RWPE2 (cell line): ENCODE measurements at regions not wholly inside any gene's neighbourhood (a gene's known extent, or its start where the extent isn't known, plus 50 kb on each side); places are given as distances from the start of the nearest gene placed in this dataset.
"Not testable (repeated sequence)": the region's sequence is repeated elsewhere in the genome, so short reads cannot be mapped to it uniquely, and the experiment has no call there.

Experiments used
- ATAC-seq: fragments of 200-7000 bp; cut with Tn5 transposase; 3 replicates; pipeline ENCODE4 v1.9.1; 2021; ENCODE audit warnings: low read depth
- DNase-seq: peaks from one replicate; pipeline ENCODE4 v3.0.0-alpha.2; 2020; ENCODE audit warnings: low spot score
- H3K27ac ChIP-seq: fragments of 450-650 bp; 2 replicates; pipeline ENCODE4 v1.5.1; 2017; ENCODE audit warnings: mild to moderate bottlenecking; ENCODE audit not compliant: poor library complexity, severe bottlenecking
- H3K27me3 ChIP-seq: fragments of 250-450 bp; sonication (Bioruptor Pico); 2 replicates; pipeline ENCODE4 v1.5.1; 2021; ENCODE audit warnings: mild to moderate bottlenecking, moderate library complexity; ENCODE audit not compliant: insufficient read depth, poor library complexity, severe bottlenecking
- H3K36me3 ChIP-seq: fragments of 250-450 bp; sonication (Bioruptor Pico); 2 replicates; pipeline ENCODE4 v1.5.1; 2020; ENCODE audit warnings: low read depth, mild to moderate bottlenecking, moderate library complexity
- H3K4me1 ChIP-seq: fragments of 250-450 bp; sonication (Bioruptor Pico); 2 replicates; pipeline ENCODE4 v1.5.1; 2021; ENCODE audit warnings: mild to moderate bottlenecking, moderate library complexity; ENCODE audit not compliant: insufficient read depth, poor library complexity, severe bottlenecking
- H3K4me3 ChIP-seq: fragments of 250-450 bp; sonication (Bioruptor Pico); 2 replicates; pipeline ENCODE4 v1.5.1; 2021; ENCODE audit warnings: mild to moderate bottlenecking, moderate library complexity; ENCODE audit not compliant: severe bottlenecking
- H3K9me3 ChIP-seq: fragments of 250-450 bp; sonication (Bioruptor Pico); 2 replicates; pipeline ENCODE4 v1.5.1; 2021; ENCODE audit warnings: mild to moderate bottlenecking, moderate library complexity; ENCODE audit not compliant: severe bottlenecking
- TF ChIP-seq, protein P1 (sequence below): fragments of 450-650 bp; IDR thresholded peaks from one replicate; pipeline ENCODE4 v1.5.1; 2017; ENCODE audit warnings: mild to moderate bottlenecking, moderate library complexity; ENCODE audit not compliant: poor library complexity, severe bottlenecking

- Histone ChIP-seq H3K9me3 (no peaks in the 10 kb centered on the region), H3K4me1 (no peaks in the 10 kb centered on the region), H3K36me3 (no peaks in the 10 kb centered on the region), H3K4me3 (no peak overlapping the region), H3K27ac (no peak overlapping the region), H3K27me3 (no peaks in the 10 kb centered on the region)
- TF ChIP-seq, protein P1, sequence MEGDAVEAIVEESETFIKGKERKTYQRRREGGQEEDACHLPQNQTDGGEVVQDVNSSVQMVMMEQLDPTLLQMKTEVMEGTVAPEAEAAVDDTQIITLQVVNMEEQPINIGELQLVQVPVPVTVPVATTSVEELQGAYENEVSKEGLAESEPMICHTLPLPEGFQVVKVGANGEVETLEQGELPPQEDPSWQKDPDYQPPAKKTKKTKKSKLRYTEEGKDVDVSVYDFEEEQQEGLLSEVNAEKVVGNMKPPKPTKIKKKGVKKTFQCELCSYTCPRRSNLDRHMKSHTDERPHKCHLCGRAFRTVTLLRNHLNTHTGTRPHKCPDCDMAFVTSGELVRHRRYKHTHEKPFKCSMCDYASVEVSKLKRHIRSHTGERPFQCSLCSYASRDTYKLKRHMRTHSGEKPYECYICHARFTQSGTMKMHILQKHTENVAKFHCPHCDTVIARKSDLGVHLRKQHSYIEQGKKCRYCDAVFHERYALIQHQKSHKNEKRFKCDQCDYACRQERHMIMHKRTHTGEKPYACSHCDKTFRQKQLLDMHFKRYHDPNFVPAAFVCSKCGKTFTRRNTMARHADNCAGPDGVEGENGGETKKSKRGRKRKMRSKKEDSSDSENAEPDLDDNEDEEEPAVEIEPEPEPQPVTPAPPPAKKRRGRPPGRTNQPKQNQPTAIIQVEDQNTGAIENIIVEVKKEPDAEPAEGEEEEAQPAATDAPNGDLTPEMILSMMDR: no peak
- no peak; the same call in 2 of the 3 replicates for ATAC-seq
- no peak for DNase-seq
These were observed 74.1 kb upstream of the GOLGA8B start for GRCh38 chr15:34657469-34658127.

GRCh38 chr15:34656005-34656796 is 72.8 kb upstream of the GOLGA8B start:
- Histone ChIP-seq H3K27ac (no peak overlapping the region), H3K27me3 (no peaks in the 10 kb centered on the region), H3K36me3 (no peaks in the 10 kb centered on the region), H3K4me3 (no peak overlapping the region), H3K9me3 (no peaks in the 10 kb centered on the region), H3K4me1 (no peaks in the 10 kb centered on the region)
- DNase-seq: no peak
- TF ChIP-seq, protein P1: no peak
- no peak for ATAC-seq

DNA sequence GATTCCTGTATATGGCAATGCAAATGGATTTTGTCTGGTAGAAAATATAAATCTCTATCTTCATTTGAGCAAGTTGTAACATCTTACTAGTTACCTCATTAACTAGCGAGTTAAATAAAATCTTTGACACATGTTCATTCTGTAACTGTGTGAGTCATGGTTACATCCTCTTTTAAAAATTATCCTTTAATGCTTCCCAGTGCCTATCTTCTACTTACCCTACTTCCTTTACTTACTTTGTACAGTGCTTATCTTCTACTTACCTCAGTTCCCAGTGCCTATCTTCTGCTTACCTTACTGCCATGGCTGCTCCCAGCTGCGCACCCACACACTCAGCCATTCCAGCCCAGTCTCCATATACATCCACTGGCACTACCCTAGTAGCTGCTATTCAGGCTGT is 71.9 kb upstream of the GOLGA8B start:
- ATAC-seq (no peak), DNase-seq (no peak)
- TF ChIP-seq, protein P1: no peak
- H3K9me3 ChIP-seq: no peaks in the 10 kb centered on the region
- no peaks in the 10 kb centered on the region for H3K36me3 ChIP-seq
- H3K27ac ChIP-seq: no peak overlapping the region
- no peaks in the 10 kb centered on the region for H3K27me3 ChIP-seq
- no peak overlapping the region for H3K4me3 ChIP-seq
- H3K4me1 ChIP-seq: no peaks in the 10 kb centered on the region

- TF ChIP-seq, protein P1: no peak
- Histone ChIP-seq H3K27ac (no peak overlapping the region), H3K4me3 (no peak overlapping the region), H3K4me1 (no peaks in the 10 kb centered on the region), H3K36me3 (no peaks in the 10 kb centered on the region), H3K27me3 (no peaks in the 10 kb centered on the region), H3K9me3 (no peaks in the 10 kb centered on the region)
- DNase-seq (no peak), ATAC-seq (no peak)
These were observed 71.2 kb upstream of the GOLGA8B start for GRCh38 chr15:34654625-34655024.

DNA sequence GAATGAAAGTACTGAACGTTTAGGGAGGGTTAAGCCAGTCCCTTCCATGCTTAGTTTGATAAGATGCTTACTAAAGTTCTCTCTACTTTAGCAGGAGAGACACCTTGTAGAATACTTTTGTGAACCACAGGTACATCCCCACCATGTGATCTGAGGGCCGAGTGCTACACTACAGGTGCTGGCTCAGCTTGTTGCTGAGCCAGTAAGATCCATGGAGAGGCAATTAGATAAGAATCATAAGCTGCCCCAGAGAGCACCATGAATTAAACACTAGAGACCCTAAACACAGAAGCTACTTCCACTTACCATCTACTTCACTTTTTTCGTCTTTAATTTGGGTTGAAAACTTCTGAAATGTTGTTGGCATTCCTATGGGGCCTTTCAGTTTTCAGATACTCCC is 70.5 kb upstream of the GOLGA8B start:
- DNase-seq: no peak
- no peaks in the 10 kb centered on the region for H3K36me3 ChIP-seq
- no peak overlapping the region for H3K27ac ChIP-seq
- no peak for ATAC-seq
- H3K9me3 ChIP-seq: no peaks in the 10 kb centered on the region
- no peak overlapping the region for H3K4me3 ChIP-seq
- H3K4me1 ChIP-seq: no peaks in the 10 kb centered on the region
- H3K27me3 ChIP-seq: no peaks in the 10 kb centered on the region
- TF ChIP-seq, protein P1: no peak

GRCh38 chr15:34653326-34653725 is 69.9 kb upstream of the GOLGA8B start:
- H3K4me3 ChIP-seq, H3K9me3 ChIP-seq, H3K4me1 ChIP-seq, DNase-seq, H3K27ac ChIP-seq, ATAC-seq, H3K27me3 ChIP-seq, H3K36me3 ChIP-seq: not testable (repeated sequence)
